Peyer's patch (tissue), 4 donors: ENCODE measurements at regions not wholly inside any gene's neighbourhood (a gene's known extent, or its start where the extent isn't known, plus 50 kb on each side); places are given as distances from the start of the nearest gene placed in this dataset.
"Not testable (repeated sequence)": the region's sequence is repeated elsewhere in the genome, so short reads cannot be mapped to it uniquely, and the experiment has no call there.

Source experiments
- DNase-seq, 3 donors: peaks; one replicate each; pipeline ENCODE4 v3.0.0-alpha.2; 2017 to 2019
- H3K27ac ChIP-seq, 4 donors: fragments of 200-600 bp; sonication (generic); one replicate each; pipeline ENCODE4 v1.5.1; 2016 to 2019
- H3K27me3 ChIP-seq, 2 donors: fragments of 200-600 bp; sonication (generic); one replicate each; pipeline ENCODE4 v1.5.1; 2019
- H3K36me3 ChIP-seq, 3 donors: fragments of 200-600 bp; sonication (generic); one replicate each; pipeline ENCODE4 v1.5.1; 2016 to 2019
- H3K4me1 ChIP-seq, 4 donors: fragments of 200-600 bp; sonication (generic); one replicate each; pipeline ENCODE4 v1.5.1; 2016 to 2019
- H3K4me3 ChIP-seq, 4 donors: fragments of 200-600 bp; sonication (generic); 1 replicate in 3 of 4; 2 replicates in 1 of 4; pipeline ENCODE4 v1.5.1; 2016 to 2019; ENCODE audit warnings: mild to moderate bottlenecking in 1 of 4
- H3K9me3 ChIP-seq, 4 donors: fragments of 200-600 bp; sonication (generic); one replicate each; pipeline ENCODE4 v1.5.1; 2016 to 2019; ENCODE audit warnings: mild to moderate bottlenecking in 1 of 4
- POLR2A ChIP-seq, 2 donors: fragments of 450-650 bp; IDR thresholded peaks; one replicate each; pipeline ENCODE4 v1.5.1; 2017; ENCODE audit warnings: antibody characterized with exemption in 2 of 2, mild to moderate bottlenecking in 2 of 2, moderate library complexity in 2 of 2
- TF ChIP-seq, protein P1 (sequence below), 6 experiments: fragments of 450-650 bp in 4 of 6; fragments of 200-600 bp in 2 of 6; sonication (generic) in 1 of 6; IDR thresholded peaks; one replicate each; pipeline ENCODE4 v1.5.1; 2017 to 2019; ENCODE audit warnings: antibody characterized with exemption in 6 of 6, mild to moderate bottlenecking in 3 of 6, moderate library complexity in 1 of 6

DNA sequence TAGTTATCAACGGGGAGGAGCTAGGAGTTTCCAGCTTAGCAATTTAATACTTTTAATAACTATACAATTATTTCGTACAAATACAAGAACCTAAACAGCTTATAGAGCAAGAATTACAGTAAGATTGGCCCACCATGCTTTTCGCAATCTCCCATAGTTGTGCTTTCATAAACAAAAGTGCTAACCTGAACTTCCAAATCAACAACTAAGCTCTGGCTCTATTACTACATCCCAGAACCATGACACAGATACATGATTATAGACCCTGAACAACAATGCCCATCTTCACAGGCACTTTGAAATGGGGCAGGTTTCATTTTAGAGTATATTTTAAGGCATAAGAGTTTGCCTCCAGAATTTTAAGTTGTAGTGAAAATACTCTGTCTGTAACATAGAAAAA, 203.5 kb downstream of the DMRTA1 start:
- DNase-seq: no peak
- H3K4me3 ChIP-seq: no peak overlapping the region
- H3K27ac ChIP-seq: no peak overlapping the region
- no peaks in the 10 kb centered on the region for H3K27me3 ChIP-seq
- no peaks in the 10 kb centered on the region for H3K4me1 ChIP-seq
- H3K9me3 ChIP-seq: no peaks in the 10 kb centered on the region
- H3K36me3 ChIP-seq: no peaks in the 10 kb centered on the region
- TF ChIP-seq, protein P1, sequence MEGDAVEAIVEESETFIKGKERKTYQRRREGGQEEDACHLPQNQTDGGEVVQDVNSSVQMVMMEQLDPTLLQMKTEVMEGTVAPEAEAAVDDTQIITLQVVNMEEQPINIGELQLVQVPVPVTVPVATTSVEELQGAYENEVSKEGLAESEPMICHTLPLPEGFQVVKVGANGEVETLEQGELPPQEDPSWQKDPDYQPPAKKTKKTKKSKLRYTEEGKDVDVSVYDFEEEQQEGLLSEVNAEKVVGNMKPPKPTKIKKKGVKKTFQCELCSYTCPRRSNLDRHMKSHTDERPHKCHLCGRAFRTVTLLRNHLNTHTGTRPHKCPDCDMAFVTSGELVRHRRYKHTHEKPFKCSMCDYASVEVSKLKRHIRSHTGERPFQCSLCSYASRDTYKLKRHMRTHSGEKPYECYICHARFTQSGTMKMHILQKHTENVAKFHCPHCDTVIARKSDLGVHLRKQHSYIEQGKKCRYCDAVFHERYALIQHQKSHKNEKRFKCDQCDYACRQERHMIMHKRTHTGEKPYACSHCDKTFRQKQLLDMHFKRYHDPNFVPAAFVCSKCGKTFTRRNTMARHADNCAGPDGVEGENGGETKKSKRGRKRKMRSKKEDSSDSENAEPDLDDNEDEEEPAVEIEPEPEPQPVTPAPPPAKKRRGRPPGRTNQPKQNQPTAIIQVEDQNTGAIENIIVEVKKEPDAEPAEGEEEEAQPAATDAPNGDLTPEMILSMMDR (IDR thresholded peaks at IDR 0.05): no peak
- TF ChIP-seq POLR2A (IDR thresholded peaks at IDR 0.05): no peak

DNA sequence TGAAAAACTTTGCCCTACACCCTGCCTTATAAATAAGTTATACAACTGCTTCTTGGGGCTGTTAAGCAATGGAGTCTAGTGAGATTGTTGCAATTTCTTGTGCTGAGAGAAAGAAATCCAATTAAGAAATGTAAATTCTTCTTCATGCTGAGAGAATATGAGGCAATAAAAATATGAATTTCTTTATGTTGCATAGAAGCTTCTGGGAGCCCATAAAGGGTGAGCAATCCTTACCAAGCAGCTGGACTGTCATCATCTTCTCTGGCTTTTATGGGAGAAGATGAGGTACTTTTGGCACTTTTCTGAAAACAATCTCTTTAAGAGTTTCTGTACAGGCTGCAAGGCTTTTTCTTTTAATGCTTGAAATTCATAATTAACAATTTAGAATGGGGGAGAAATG, 204.3 kb downstream of the DMRTA1 start:
- Histone ChIP-seq H3K4me1 (no peaks in the 10 kb centered on the region), H3K27me3 (no peaks in the 10 kb centered on the region), H3K9me3 (no peaks in the 10 kb centered on the region), H3K4me3 (no peak overlapping the region), H3K27ac (no peak overlapping the region), H3K36me3 (no peaks in the 10 kb centered on the region)
- TF ChIP-seq POLR2A (IDR thresholded peaks at IDR 0.05): no peak
- TF ChIP-seq, protein P1 (IDR thresholded peaks at IDR 0.05): no peak
- no peak for DNase-seq

DNA sequence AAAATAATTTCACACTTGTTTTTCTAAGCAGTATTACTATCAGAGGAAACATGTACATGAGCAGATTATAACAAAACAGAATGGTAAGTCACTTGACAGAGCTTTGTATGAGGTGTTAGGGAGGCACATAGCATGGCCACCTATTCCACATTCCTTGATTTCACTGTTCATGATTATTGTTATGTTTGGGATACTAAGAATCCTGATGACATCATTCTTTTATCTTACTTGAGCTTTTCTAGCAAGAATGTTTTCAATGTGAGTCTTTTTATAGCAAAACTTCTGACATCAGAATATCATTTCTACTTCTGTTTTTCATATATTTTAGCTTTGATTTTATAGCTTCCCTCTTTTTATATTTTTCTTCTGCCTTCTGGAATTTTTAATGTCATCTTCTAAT, 208.2 kb downstream of the DMRTA1 start:
- Histone ChIP-seq H3K27me3 (no peaks in the 10 kb centered on the region), H3K36me3 (no peaks in the 10 kb centered on the region), H3K9me3 (no peaks in the 10 kb centered on the region), H3K4me3 (no peak overlapping the region), H3K4me1 (no peaks in the 10 kb centered on the region), H3K27ac (no peak overlapping the region)
- TF ChIP-seq, protein P1 (IDR thresholded peaks at IDR 0.05): no peak
- no peak for TF ChIP-seq POLR2A (IDR thresholded peaks at IDR 0.05)
- no peak for DNase-seq

DNA sequence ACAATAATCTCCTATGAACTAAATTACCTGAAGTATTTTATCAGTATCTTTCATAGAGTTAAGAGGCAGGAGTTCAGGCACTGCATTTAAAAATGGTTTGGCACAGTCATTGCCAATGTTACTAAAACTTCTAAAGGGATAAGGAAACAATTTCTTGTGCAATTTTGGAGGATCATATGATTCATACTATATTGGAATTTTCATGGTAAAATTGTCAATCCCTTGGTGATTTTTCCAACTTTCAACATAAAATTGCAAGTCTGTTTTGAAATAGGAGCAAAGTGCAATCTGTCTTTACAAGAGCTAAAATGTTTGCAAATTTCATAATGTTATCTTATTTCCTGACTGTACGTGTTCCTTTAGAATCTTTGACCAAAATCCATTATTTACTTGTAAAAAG, 211.1 kb downstream of the DMRTA1 start:
- Histone ChIP-seq H3K9me3 (no peaks in the 10 kb centered on the region), H3K27me3 (no peaks in the 10 kb centered on the region), H3K4me1 (no peaks in the 10 kb centered on the region), H3K36me3 (no peaks in the 10 kb centered on the region), H3K27ac (no peak overlapping the region), H3K4me3 (no peak overlapping the region)
- TF ChIP-seq, protein P1 (IDR thresholded peaks at IDR 0.05): no peak
- no peak for DNase-seq

DNA sequence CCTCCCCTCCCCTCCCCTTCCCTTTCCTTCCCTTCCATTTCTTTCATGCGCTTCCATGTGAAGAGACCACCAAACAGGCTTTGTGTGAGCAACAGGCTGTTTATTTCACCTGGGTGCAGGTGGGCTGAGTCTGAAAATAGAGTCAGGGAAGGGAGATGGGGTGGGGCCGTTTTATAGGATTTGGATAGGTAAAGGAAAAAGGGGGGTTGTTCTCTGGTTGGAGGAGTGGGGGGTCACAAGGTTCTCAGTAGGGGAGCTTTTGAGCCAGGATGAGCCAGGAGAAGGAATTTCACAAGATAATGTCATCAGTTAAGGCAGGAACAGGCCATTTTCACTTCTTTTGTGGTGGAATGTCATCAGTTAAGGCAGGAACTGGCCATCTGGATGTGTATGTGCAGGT, 211.9 kb downstream of the DMRTA1 start:
- H3K4me1 ChIP-seq, H3K36me3 ChIP-seq, DNase-seq, H3K27ac ChIP-seq, H3K4me3 ChIP-seq, H3K9me3 ChIP-seq, H3K27me3 ChIP-seq: not testable (repeated sequence)

DNA sequence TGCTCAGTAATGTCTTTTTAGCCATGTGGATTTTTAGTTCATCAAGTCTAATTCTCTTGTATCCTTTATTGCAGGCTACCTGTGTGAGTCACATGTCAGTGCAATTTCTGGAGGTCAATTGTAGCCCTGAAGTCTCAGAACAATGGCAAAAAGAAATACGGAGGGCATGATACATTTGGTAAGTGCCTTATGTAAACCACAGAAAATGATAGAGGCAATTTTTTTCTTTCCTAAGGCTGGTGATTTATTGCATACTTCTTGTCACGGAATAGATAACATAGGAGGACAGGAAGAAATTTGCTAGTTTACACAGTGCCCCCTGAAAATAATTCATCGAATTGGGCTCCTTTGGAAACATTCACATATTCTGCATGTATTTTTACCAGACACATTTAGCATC, 235.9 kb downstream of the DMRTA1 start:
- H3K27ac ChIP-seq: no peak overlapping the region
- no peaks in the 10 kb centered on the region for H3K4me1 ChIP-seq
- no peaks in the 10 kb centered on the region for H3K9me3 ChIP-seq
- no peaks in the 10 kb centered on the region for H3K36me3 ChIP-seq
- no peak overlapping the region for H3K4me3 ChIP-seq
- no peak for DNase-seq
- TF ChIP-seq, protein P1 (IDR thresholded peaks at IDR 0.05): no peak
- TF ChIP-seq POLR2A (IDR thresholded peaks at IDR 0.05): no peak
- no peaks in the 10 kb centered on the region for H3K27me3 ChIP-seq
